DMS114 treated with DMSO at 0.1 percent for 48 hours (cell line): ENCODE measurements at regions not wholly inside any gene's neighbourhood (a gene's known extent, or its start where the extent isn't known, plus 50 kb on each side); places are given as distances from the start of the nearest gene placed in this dataset.
"Not testable (repeated sequence)": the region's sequence is repeated elsewhere in the genome, so short reads cannot be mapped to it uniquely, and the experiment has no call there.

Source experiments
- DNase-seq: peaks from one replicate; lab custom pipeline; 2025; ENCODE audit not compliant: unreplicated experiment; lab: John Stamatoyannopoulos, UW

DNA sequence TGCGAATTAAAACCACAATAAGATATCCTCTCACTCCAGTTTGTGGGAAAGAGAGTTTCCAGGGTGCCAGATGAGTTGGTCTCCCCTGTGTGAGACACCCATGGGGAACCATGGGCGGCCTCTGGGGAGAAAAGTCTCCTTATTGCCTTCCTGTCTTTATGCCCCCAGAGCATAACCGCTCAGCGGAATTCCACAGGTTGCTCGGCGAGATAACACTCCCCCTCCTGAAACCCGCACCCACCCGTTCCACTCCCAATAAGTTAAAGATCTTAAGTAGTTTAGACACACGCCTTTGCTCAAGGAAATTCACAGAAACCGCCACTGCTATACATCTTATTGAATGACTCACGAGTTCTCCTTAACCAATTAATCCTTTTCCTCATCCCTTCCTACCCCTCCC lies 1361.6 kb downstream of the CDH11 start:
- not testable (repeated sequence) for DNase-seq

- DNase-seq, result no peak
Observed at GRCh38 chr16:63752347-63752746, 1369.5 kb downstream of the CDH11 start.

GRCh38 chr16:63749276-63749675 lies 1372.6 kb downstream of the CDH11 start:
- no peak for DNase-seq

- no peak for DNase-seq
Observed at GRCh38 chr16:63745456-63745855, 1376.4 kb downstream of the CDH11 start.

DNA sequence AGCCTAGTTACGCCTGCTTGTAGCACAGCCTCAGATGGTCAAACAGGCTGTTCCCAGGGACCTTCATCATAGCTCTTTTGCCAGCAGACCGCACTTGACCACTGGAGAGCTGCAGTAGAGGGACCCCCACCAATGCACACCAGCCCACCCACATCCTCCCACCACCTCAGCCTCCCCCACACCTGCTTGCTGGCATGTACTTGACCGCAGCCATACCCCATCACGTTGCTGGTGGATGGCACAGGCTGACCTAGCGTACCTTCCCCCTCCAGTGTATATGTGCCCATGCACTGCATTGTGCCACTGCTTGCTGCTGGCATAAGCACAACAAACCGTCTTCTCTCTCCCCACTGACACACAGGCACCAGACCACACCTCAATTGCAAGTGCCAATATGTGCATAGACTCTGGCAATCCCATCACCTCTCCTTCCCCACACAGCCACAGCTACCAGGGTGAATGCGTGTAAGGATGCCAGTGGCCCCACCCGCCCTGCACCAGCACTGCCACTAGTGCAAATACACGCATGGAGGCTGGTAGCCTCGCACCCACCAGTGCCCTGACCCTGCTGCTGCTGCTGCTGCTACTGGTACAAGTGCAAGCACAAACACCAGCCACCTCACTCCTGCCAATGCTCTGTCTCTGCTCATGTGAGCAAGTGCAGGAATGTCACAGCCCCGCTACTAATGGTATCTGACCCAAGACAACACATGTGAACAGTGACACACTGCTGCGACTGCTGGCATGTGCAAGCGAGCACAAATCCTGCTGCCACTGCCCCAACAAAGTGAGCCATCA lies 1377.6 kb downstream of the CDH11 start:
- DNase-seq, result no peak

- DNase-seq, result no peak
Observed at GRCh38 chr16:63742150-63742549, 1379.7 kb downstream of the CDH11 start.

DNA sequence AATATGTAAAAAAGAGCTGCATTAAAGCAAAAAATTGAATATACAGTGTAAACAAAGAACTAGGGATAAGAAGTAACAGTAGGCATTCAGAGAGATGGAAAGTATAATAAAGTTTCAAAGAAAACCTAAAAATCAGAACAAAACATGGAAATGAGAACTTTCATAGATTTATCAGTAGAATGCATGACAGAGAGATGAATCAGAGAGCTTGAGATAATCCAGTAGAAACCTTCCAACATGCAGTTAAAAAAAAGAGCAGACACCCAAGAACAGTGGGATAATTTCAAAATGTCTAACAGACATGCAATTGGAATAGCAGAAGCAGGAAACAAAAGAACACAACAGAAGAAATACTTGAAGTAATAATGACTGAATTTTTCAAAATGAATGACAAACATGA lies 1384.2 kb downstream of the CDH11 start:
- no peak for DNase-seq

- DNase-seq, result no peak
Observed at GRCh38 chr16:63735456-63735855, 1386.4 kb downstream of the CDH11 start.

DNA sequence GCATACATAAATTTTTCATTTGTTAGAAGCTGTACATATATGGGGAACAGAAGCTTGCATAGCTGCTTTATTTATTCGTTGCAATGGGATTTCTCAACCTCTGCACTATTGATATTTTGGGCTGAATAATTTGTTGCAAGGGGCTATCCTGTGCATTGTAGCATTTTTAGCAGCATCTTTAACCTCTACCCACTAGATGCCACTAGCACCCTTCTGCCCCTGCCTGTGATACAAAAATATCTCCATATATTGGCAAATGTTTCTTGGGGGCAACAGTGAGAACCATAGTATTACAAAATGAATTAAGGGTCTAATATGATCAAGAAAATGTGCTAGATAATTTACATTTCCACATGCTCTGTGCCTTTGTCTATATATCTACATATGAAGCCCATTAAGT lies 1401.0 kb downstream of the CDH11 start:
- DNase-seq, result no peak

DNA sequence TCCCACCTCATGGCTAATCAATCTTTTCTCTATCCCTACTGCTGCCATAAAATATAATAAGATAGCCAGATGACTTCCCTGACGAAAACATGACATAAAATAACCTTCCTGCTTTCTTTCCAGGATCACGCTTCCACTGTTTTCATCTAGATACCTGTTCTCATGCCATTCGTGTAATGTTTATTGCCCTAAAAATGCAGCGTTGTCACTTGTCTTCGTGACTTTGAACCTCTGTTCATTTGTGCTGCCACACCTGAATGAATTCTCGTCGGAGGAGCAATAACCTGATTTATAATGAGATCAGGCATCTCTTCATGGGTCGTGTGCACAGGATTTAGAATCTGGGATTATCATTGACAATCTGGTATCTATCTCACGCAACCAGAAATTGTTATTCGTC lies 1401.9 kb downstream of the CDH11 start:
- DNase-seq, result no peak

DNA sequence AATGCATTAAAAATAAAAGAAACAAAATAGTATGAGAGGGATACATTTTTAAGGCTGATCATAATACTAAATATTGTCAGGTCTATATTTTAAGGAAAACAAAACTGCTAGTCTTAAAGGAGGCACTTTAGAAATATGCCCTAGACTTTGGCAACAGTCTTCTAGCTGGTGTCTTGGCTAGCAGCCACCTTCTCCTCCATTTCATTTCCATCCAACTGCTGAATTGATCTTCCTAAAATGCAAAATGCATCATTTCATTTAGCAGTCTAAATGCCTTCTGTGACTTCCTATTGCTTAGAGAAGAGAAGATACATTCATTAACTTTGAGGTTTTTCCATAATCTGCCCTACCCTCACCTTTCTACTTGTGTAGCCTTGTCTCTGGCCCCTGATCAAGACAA lies 1404.1 kb downstream of the CDH11 start:
- DNase-seq, result no peak

- no peak for DNase-seq
Observed at GRCh38 chr16:63714876-63715275, 1407.0 kb downstream of the CDH11 start.

DNA sequence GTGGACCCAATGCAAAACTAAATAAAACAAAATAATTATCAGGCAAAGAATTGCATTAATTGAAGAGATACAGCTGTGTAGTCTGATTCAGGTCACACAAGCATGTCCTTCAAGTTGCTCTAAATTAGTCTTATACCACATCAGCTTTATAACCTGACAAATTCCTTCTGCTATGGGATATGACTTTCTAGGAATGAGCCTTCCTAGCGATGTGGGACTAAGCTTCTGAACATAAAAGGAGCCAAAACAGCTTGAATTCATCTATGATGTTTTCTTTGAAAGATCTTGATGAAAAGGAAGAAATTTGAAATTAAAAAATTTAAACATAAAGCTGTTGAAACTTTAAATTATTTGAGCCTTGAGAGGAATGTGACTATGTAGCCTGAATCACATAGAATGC lies 1409.1 kb downstream of the CDH11 start:
- no peak for DNase-seq

DNA sequence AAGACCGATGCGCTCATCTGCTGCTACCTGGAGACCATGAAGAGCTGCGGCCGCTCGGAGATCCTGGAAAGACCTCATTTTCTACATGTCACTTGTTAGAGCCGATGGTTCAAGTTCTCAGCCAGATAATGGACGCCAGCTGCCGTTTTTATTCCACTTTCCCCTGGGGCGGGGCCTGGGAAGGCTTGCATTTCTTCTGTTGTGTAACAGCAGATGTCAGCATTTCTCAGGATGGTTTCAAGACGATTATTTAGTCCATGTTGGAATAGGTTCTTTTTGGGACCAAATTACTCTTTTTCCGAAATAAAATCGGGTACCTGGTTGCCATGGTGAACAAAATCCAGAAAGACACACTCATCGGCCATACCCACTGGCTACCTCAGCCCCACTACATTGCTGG lies 1418.3 kb downstream of the CDH11 start:
- no peak for DNase-seq

DNA sequence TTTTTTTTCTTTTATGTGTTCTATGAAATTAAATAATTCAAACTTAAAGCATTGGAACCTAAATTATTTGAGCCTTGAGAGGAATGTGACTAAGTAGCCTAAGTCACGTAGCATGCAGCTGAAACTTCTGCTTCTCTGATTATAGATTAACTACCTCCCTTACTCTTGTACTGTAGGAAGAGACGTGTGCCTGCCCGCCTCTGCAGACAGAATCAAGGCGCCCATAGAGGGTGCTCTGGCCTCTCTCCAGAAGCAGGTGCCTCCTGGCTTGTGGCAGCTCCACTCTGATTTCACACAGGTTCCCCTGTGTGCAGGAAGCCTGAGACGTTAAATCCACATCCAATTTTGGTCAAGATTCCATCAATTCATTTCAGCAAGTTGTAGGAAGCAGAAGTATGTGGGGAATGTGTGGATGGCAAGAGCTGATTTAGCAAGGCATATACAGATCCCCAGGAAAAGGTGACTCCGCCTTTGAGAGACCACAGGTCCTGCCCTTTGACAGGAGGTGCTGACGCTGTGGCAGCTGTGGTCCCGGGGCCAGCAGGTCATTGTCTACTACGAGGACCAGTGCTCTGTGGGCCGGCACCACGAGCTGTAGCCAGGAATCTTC lies 1418.8 kb downstream of the CDH11 start:
- no peak for DNase-seq

DNA sequence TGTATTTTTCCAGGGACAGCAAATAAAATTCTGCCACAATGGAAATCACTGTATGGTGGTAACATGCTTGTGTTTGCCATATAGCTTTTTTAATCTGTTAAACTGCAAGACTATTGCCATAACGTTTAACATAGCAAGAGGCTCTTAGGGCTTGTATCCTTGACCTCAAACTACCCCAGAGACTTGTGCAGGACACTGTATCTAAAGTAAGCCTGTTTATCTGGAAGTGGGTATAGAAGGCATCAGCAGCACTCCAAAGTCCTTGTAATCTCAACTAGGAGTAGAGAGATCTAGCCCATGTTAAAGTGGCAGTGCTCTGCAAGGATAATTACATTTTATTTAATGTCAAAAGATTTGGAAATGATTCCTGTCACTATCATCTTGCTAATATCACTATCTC lies 1424.1 kb downstream of the CDH11 start:
- DNase-seq, result no peak

GRCh38 chr16:63695347-63695746 lies 1426.5 kb downstream of the CDH11 start:
- no peak for DNase-seq

DNA sequence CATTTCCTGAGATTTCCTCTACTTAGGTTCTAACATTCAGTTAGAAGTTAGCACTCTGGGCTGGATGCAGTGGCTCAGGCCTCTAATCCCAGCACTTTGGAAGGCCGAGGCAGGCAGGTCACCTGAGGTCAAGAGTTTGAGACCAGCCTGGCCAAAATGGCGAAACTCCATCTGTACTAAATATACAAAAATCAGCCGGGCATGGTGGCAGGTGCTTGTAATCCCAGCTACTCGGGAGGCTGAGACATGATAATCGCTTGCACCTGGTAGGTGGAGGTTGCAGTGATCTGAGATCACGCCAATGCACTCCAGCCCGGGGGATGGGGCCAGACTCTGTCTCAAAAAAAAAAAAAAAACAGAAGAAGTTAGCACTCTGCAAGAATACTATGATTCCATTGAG lies 1430.9 kb downstream of the CDH11 start:
- DNase-seq, result no peak

GRCh38 chr16:63690267-63690666 lies 1431.6 kb downstream of the CDH11 start:
- no peak for DNase-seq

GRCh38 chr16:63689068-63689467 lies 1432.8 kb downstream of the CDH11 start:
- DNase-seq, result no peak

- no peak for DNase-seq
Observed at GRCh38 chr16:63684149-63685101, 1437.4 kb downstream of the CDH11 start.

- DNase-seq, result no peak
Observed at GRCh38 chr16:63682844-63683243, 1439.0 kb downstream of the CDH11 start.
